ENCODE measurements at regions not wholly inside any gene's neighbourhood (a gene's known extent, or its start where the extent isn't known, plus 50 kb on each side); places are given as distances from the start of the nearest gene placed in this dataset.

DNA sequence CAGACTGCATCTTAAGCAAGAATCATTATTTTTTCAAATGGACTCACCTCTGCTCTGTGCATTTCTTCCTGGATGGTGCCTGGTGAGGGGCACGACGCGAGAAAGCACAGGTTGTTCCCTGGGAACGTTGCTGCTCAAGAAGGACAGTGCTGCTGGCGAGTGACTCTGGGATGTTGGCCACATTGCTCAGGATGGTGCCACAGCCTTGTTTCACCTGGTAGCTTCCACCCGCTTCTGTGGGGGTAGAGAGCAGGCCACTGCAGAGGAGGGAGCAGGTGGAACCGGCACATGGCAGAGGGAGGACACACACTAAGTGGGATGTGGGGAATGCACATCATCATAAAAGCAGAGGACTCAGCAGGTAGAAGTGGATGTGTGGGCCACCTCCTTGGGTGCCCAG is 444.7 kb downstream of the TCERG1L start:
- H3K27ac ChIP-seq, result no peak overlapping the region
- no peak for TF ChIP-seq ZFX (IDR thresholded peaks at IDR 0.05)
- TF ChIP-seq, protein P1, sequence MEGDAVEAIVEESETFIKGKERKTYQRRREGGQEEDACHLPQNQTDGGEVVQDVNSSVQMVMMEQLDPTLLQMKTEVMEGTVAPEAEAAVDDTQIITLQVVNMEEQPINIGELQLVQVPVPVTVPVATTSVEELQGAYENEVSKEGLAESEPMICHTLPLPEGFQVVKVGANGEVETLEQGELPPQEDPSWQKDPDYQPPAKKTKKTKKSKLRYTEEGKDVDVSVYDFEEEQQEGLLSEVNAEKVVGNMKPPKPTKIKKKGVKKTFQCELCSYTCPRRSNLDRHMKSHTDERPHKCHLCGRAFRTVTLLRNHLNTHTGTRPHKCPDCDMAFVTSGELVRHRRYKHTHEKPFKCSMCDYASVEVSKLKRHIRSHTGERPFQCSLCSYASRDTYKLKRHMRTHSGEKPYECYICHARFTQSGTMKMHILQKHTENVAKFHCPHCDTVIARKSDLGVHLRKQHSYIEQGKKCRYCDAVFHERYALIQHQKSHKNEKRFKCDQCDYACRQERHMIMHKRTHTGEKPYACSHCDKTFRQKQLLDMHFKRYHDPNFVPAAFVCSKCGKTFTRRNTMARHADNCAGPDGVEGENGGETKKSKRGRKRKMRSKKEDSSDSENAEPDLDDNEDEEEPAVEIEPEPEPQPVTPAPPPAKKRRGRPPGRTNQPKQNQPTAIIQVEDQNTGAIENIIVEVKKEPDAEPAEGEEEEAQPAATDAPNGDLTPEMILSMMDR (conservative IDR thresholded peaks at IDR 0.05), result no peak

DNA sequence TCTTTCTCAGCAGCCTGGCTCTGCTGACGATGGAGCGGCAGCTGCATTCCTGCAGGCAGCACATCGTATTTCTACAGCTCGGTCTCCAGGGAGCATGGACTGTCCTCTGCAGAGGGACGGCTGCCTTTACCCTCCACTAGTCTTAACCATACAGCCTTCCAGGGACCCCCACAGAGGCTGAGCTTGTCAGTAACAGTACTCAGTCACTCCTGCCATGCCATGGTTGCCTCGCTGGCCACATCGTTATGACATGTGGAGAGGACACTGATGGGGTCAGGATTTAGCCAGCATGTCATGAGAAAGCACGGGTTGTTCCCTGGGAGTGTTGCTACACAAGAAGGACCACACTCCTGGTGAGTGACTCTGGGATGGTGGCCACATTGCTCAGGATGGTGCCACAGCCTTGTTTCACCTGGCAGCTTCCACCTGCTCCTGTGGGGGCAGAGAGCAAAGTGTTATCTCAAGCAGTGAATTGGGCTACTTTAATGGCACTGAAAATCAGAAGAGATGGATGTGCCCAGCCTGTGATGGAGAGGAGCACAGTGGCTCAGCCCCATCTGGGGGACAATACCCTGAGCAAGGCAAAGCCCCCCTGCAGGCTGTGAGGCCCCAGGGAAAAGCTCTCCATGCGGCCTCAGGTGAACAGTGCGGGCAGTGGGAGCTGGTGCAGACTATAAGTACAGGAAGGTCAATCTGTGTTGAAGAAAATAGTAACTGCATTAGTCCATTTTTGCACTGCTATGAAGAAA is 443.9 kb downstream of the TCERG1L start:
- no peak for TF ChIP-seq ZFX (IDR thresholded peaks at IDR 0.05)
- TF ChIP-seq, protein P1 (conservative IDR thresholded peaks at IDR 0.05), result no peak
- no peak overlapping the region for H3K27ac ChIP-seq

DNA sequence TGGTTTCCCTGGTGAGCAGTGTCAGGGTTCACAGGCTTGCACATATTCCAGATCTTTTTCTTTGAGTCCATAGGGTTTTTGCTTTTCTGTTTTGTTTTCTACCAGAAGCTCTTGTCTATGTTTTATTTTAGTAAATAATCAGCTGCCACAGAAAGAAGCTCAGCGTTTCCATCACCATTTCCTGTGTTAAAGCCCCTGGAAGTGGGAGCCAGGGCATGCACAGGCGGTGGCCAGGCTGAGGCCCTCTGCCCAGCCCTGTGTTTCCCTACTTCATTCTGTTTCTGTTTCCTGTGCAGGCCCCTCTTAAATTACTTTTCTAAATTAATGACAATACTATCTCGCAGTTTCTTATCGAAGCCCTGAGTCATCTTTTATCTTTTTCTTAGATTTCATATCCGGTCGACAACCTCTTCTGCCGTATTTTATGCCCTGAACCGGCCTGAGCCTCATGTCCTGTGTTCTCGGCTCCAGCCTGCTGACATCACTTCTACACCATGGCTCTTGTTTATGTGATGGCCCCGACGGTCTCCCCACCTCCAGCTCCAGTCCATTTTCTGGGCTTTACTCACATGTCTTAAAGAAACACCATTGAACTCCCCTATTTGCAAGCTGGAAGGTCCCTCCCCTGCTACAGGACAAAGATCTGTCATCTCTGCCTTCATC is 442.2 kb downstream of the TCERG1L start:
- TF ChIP-seq, protein P1 (conservative IDR thresholded peaks at IDR 0.05), result no peak
- TF ChIP-seq ZFX (IDR thresholded peaks at IDR 0.05), result no peak
- no peak overlapping the region for H3K27ac ChIP-seq

DNA sequence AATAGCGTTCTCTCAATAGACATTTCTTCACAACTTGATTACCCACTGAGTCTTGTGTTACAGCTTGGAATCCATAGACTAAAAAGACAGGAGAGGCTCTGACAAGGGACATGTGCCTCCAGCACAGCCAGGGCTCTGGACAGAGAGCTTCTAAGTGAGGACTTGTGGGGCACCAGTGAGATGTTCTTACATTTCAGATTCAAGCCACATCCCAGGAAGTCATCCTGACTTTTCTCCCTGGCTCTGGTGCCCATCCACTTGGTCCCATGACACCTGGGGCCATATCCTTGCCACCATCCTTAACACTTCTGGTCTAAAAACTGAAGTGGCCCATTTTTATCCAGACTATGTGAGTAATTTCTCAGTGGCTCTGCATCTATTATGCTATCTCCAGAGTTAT is 440.1 kb downstream of the TCERG1L start:
- TF ChIP-seq ZFX (IDR thresholded peaks at IDR 0.05), result no peak
- TF ChIP-seq, protein P1 (conservative IDR thresholded peaks at IDR 0.05), result no peak
- H3K27ac ChIP-seq, result no peak overlapping the region

DNA sequence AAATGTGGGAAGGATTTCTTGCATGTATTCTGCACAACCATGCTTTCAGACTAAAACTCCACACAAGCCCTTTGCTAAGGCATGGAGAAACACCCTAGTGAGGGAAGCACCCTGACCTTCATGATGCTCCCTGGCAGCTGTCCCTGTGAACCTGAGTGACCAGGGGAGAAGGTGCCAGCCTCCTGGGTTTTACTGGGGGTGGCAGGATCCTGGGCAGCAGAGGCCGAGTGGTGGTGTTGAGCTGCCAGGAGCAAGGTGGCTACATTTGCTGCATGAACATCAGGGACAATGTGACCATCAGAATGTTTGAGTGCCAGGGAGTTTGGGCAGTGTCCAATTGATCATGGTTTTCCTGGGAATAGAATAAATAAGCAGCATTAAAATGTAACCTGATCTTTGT is 437.9 kb downstream of the TCERG1L start:
- TF ChIP-seq ZFX (IDR thresholded peaks at IDR 0.05), result no peak
- TF ChIP-seq, protein P1 (conservative IDR thresholded peaks at IDR 0.05), result no peak
- no peak overlapping the region for H3K27ac ChIP-seq

DNA sequence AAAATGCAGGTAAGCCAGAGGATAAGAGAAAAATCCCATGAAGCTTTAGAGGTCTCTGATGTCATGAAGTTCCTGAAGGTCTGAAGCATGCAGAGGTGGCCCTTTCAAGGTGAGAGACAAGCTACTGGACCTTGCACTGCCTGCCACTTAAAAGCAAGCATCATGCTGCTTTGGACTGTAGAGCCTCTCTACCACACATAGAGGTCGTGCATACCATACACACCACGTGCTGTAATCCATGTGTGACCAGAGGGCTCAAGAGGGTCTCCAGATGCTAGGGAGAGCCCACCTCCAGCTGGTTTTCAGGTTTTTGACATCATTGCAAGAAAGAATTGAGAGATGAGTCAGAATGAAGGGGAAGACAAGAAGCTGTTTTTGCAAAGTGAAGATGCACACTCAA is 436.4 kb downstream of the TCERG1L start:
- TF ChIP-seq, protein P1 (conservative IDR thresholded peaks at IDR 0.05), result no peak
- no peak for TF ChIP-seq ZFX (IDR thresholded peaks at IDR 0.05)
- H3K27ac ChIP-seq, result no peak overlapping the region

DNA sequence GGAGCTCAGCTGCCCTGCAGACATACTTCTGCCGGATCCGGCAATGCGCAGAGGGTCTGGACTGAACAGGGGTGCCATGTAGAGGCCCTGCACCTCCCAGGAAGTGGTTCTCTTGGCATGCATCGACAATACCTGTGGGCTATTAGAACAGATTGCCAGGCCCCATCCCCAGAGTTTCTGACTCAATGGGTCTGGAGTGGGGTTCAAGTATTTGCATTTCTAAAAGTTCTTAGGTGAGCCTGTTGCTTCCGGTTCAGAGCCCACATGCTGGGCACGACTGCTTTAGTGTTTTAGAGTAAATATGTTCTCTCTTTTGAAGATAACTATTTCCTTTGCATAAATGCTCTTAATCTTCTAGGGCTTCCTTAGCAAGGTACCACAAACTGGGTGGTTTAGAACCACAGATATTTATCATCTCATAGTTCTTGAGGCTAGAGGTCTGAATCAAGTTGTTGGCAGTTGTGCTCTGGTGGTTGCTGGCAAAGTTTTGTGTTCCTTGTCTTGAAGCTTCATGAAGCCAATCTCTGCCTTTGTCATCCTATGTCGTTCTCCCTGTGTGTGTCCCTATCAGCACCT is 435.5 kb downstream of the TCERG1L start:
- TF ChIP-seq, protein P1 (conservative IDR thresholded peaks at IDR 0.05), result no peak
- no peak for TF ChIP-seq ZFX (IDR thresholded peaks at IDR 0.05)
- H3K27ac ChIP-seq, result no peak overlapping the region
